ENCODE measurements at regions not wholly inside any gene's neighbourhood (a gene's known extent, or its start where the extent isn't known, plus 50 kb on each side); places are given as distances from the start of the nearest gene placed in this dataset.

DNA sequence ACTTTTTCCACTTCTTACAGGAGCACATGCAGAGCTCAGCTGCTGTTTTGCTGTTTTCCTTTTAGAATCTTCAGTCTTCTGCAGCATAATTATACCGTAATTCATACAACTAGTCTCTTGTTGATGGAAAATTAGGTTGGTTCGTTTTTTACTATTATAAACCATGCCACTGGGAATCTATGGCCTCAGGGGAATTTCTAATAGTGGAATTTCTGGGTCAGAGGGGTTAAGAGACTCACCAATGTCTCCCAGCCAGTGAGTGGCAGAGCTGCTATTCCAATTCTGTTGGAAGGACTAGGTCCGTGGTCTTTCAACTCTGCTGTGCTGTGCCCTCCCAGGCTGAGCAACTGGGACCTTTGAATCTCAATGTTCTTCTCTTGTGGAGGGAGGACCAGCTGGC, 282.5 kb downstream of the ZSWIM6 start:
- DNase-seq: no peak
- Histone ChIP-seq H3K4me3 (no peak overlapping the region), H3K4me1 (peaks cover 0 to 5% (median 0%) of the 10 kb centered on the region in 9 donors), H3K27me3 (peaks cover 0 to 7% (median 0%) of the 10 kb centered on the region in 7 donors), H3K36me3 (no peaks in the 10 kb centered on the region), H3K9me3 (no peaks in the 10 kb centered on the region), H3K27ac (no peak overlapping the region)
- ATAC-seq: no peak
- intact Hi-C loops (cut with DNase I): no loop called here
- WGBS, 2 donors: 75 to 83% methylated on average over 3 of the region's 3 CpGs
- TF ChIP-seq, protein P1, sequence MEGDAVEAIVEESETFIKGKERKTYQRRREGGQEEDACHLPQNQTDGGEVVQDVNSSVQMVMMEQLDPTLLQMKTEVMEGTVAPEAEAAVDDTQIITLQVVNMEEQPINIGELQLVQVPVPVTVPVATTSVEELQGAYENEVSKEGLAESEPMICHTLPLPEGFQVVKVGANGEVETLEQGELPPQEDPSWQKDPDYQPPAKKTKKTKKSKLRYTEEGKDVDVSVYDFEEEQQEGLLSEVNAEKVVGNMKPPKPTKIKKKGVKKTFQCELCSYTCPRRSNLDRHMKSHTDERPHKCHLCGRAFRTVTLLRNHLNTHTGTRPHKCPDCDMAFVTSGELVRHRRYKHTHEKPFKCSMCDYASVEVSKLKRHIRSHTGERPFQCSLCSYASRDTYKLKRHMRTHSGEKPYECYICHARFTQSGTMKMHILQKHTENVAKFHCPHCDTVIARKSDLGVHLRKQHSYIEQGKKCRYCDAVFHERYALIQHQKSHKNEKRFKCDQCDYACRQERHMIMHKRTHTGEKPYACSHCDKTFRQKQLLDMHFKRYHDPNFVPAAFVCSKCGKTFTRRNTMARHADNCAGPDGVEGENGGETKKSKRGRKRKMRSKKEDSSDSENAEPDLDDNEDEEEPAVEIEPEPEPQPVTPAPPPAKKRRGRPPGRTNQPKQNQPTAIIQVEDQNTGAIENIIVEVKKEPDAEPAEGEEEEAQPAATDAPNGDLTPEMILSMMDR (IDR thresholded peaks at IDR 0.05): no peak

DNA sequence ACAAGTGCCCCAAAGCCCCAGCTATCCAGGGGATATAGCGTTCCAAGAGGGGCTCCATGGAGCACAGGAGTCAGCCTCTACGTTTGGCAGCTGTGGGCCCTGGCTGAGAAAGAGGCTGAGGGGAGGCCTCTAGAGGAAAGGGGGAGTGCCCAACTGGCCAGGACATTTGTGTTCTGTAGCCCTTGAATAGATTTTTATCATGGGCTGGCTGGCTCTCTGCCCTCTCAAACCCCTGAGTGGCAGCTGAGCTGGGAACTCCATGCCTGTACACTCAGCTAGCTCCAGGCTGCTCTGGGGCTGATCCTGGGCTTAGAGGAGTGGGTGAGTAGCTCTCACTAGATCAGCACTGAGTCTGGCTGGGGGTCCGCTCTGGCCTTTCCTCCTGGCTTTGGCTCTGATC, 285.0 kb downstream of the ZSWIM6 start:
- TF ChIP-seq, protein P1 (IDR thresholded peaks at IDR 0.05): no peak
- DNase-seq: no peak
- Histone ChIP-seq H3K27me3 (peaks cover 0 to 5% (median 0%) of the 10 kb centered on the region in 7 donors), H3K36me3 (no peaks in the 10 kb centered on the region), H3K9me3 (no peaks in the 10 kb centered on the region), H3K4me1 (peaks cover 0 to 17% (median 8%) of the 10 kb centered on the region in 9 donors), H3K4me3 (no peak overlapping the region), H3K27ac (no peak overlapping the region)
- intact Hi-C loops (cut with DNase I): no loop called here
- 83 to 94% methylated on average over 3 of the region's 3 CpGs for WGBS, 2 donors
- ATAC-seq: peak in 1 of 8 donors; percentile 18

DNA sequence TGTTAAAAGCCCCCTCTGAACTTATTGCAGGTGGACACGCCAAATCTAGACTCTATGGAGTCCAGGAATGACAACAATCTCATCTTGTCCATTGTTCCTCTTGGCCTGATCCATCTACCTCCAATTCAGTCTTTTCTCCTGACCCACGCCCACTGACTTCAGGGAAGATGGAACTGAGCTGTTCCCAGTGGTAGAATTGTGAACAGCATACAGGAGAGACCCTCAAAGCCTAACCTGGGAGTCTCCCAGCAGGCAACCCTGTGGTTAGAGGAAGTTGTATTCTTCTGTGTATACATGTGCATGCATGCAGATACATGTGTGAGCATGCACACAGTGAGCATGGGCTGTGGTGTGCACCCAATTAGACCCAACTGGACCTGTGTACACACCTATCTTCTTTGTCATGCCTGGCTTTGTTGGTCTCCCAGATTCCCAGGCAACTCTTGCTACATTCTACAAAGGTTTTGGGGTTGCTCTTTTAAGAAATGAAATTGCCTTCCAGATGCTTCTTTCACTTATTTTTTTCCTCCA, 286.0 kb downstream of the ZSWIM6 start:
- H3K36me3 ChIP-seq: no peaks in the 10 kb centered on the region
- H3K4me3 ChIP-seq: no peak overlapping the region
- no peak overlapping the region for H3K27ac ChIP-seq
- ATAC-seq: no peak
- 92 to 95% methylated on average over 2 of the region's 2 CpGs for WGBS, 2 donors
- TF ChIP-seq, protein P1 (IDR thresholded peaks at IDR 0.05): no peak
- peaks cover 0 to 5% (median 0%) of the 10 kb centered on the region in 7 donors for H3K27me3 ChIP-seq
- H3K9me3 ChIP-seq: no peaks in the 10 kb centered on the region
- DNase-seq: no peak
- intact Hi-C loops (cut with DNase I): no loop called here
- peaks cover 0 to 17% (median 8%) of the 10 kb centered on the region in 9 donors for H3K4me1 ChIP-seq

DNA sequence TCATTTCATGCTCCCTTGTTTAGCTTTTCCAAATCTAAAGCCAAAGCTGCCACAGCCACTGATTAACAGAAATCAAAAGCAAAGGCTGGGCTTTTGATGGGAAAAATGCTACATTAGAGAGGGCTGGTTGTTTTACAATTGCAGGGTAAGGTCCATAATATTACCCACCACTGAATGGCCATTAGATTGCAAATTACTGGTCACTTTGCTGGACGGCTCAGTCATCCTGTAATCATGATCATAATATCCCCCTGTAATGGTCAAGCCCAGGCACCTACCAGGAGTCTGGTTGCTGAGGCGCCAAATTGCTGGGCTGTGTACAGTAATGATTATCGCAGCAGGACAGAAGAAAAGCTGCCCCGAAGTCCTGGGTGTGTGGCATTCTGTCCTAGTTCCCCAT, 286.5 kb downstream of the ZSWIM6 start:
- ATAC-seq (no peak), DNase-seq (no peak)
- WGBS, 2 donors: 90 to 91% methylated on average over 4 of the region's 4 CpGs
- TF ChIP-seq, protein P1 (IDR thresholded peaks at IDR 0.05): no peak
- Histone ChIP-seq H3K27me3 (peaks cover 0 to 5% (median 0%) of the 10 kb centered on the region in 7 donors), H3K4me1 (peaks cover 0 to 17% (median 8%) of the 10 kb centered on the region in 9 donors), H3K27ac (no peak overlapping the region), H3K9me3 (no peaks in the 10 kb centered on the region), H3K4me3 (no peak overlapping the region), H3K36me3 (no peaks in the 10 kb centered on the region)
- intact Hi-C loops (cut with DNase I): no loop called here
